Kidney epithelial cell (primary cell): ENCODE measurements at regions not wholly inside any gene's neighbourhood (a gene's known extent, or its start where the extent isn't known, plus 50 kb on each side); places are given as distances from the start of the nearest gene placed in this dataset.

ENCODE experiments used
- DNase-seq: peaks from one replicate; pipeline ENCODE4 v3.0.0-alpha.2; 2010; ENCODE audit warnings: low read depth
- H3K27me3 ChIP-seq: 2 replicates; pipeline ENCODE4 v1.6.0; 2011; ENCODE audit warnings: low read length; ENCODE audit not compliant: control insufficient read depth, insufficient read depth
- H3K36me3 ChIP-seq: 2 replicates; pipeline ENCODE4 v1.5.1; 2011; ENCODE audit warnings: low read length; ENCODE audit not compliant: control insufficient read depth, insufficient read depth
- H3K4me3 ChIP-seq: 2 replicates; pipeline ENCODE4 v1.5.1; 2011; ENCODE audit warnings: low read depth, mild to moderate bottlenecking, control low read depth, low read length
- TF ChIP-seq, protein P1 (sequence below): IDR thresholded peaks from 2 replicates; pipeline ENCODE4 v1.5.1; 2011; ENCODE audit warnings: mild to moderate bottlenecking, moderate library complexity, low read length, control low read depth, inconsistent platforms; ENCODE audit not compliant: insufficient read depth, poor library complexity, severe bottlenecking

DNA sequence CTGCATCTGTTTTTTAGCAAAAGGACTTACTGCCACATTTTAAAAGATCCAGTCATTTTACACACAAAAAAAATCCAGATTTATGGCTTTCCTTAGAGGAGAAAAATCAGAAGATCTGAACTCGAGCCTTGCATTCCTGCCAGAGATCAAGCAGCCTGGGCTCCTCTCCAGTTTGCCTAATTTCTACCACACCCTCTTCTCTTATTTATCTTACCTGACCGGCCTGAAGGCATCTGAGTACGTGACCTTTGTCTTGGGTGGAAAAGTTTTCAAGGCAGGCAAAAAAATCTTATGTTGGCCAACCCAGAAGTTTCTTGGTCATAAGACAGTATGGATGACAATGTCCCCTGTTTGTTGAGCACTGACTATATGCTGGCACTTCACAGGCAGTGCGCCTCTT lies 60.3 kb downstream of the CHRD start:
- TF ChIP-seq, protein P1, sequence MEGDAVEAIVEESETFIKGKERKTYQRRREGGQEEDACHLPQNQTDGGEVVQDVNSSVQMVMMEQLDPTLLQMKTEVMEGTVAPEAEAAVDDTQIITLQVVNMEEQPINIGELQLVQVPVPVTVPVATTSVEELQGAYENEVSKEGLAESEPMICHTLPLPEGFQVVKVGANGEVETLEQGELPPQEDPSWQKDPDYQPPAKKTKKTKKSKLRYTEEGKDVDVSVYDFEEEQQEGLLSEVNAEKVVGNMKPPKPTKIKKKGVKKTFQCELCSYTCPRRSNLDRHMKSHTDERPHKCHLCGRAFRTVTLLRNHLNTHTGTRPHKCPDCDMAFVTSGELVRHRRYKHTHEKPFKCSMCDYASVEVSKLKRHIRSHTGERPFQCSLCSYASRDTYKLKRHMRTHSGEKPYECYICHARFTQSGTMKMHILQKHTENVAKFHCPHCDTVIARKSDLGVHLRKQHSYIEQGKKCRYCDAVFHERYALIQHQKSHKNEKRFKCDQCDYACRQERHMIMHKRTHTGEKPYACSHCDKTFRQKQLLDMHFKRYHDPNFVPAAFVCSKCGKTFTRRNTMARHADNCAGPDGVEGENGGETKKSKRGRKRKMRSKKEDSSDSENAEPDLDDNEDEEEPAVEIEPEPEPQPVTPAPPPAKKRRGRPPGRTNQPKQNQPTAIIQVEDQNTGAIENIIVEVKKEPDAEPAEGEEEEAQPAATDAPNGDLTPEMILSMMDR: no peak
- no peak for DNase-seq
- Histone ChIP-seq H3K36me3 (no peaks in the 10 kb centered on the region), H3K4me3 (no peak overlapping the region), H3K27me3 (no peaks in the 10 kb centered on the region)

DNA sequence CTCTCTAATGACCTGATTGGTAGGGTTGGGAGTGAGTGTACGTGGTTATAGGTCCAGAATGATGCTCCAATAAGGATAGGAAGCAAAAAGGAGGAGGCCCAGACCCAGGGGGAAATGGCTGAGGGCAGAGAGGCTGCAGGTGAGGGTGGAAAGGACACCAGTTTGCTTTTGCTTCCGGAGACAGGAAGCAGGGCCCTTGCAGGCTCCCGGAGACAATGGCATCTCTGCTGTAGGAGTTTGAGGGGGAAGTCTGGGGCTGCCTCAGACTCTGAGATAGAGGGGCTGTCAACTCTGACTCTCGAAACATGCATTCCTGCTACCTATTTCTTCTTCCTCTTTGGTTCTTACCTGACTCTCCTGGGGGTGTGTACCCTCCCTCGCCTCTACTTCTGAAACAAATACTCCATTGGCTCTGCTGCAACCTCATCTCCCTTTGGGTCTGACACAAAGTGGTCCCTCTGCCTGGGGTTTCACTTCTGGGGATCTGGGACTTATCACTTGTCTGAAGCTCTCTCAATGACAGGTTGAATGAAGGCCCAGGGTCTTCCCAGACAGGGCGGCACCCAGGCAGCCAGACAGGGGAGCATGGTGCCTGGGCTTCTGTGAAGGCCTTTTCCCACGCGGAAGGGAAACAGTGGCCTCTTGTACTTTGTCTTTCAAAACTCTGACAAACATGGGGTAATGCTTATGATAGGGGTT lies 61.5 kb downstream of the CHRD start:
- no peaks in the 10 kb centered on the region for H3K36me3 ChIP-seq
- H3K27me3 ChIP-seq: no peaks in the 10 kb centered on the region
- TF ChIP-seq, protein P1: no peak
- DNase-seq: no peak
- no peak overlapping the region for H3K4me3 ChIP-seq

DNA sequence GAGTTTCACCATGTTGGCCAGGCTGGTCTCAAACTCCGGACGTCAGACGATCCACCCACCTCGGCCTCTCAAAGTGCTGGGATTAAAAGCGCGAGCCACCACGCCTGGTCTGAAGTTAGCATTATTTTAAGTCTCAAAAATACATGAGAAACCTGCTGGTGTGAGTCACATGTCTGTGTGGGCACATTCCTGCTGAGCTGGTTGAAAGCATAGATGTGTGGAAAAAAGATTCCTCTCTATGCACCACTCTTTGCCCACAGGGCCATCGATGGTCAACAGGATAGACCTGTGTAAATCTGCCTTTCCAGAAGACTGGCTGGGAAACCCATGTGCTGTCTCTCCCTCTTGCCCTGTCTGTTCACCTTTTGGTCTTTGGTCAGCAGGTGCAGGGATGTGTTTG lies 63.5 kb downstream of the CHRD start:
- H3K27me3 ChIP-seq: no peaks in the 10 kb centered on the region
- TF ChIP-seq, protein P1: no peak
- H3K36me3 ChIP-seq: no peaks in the 10 kb centered on the region
- no peak for DNase-seq
- no peak overlapping the region for H3K4me3 ChIP-seq

DNA sequence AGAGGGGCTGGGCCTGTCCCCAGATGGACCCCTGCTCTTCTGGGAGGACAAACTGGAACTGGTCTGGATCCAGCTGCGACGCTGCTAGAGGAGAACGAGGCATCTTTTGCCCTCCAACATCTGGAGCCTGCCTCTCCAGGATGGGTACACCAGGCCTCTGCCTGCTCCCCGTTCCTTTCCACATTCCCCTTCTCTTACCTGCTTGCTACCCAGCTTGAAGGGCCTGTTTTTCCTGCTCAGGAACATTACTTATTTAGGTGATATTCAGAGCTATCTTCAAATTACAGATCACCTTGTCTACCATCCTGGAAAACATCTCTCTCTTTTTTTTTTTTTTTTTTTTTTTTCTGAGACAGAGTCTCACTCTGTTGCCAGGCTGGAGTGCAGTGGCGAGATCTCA lies 64.0 kb downstream of the CHRD start:
- no peaks in the 10 kb centered on the region for H3K27me3 ChIP-seq
- H3K4me3 ChIP-seq: no peak overlapping the region
- H3K36me3 ChIP-seq: no peaks in the 10 kb centered on the region
- TF ChIP-seq, protein P1: no peak
- DNase-seq: no peak

DNA sequence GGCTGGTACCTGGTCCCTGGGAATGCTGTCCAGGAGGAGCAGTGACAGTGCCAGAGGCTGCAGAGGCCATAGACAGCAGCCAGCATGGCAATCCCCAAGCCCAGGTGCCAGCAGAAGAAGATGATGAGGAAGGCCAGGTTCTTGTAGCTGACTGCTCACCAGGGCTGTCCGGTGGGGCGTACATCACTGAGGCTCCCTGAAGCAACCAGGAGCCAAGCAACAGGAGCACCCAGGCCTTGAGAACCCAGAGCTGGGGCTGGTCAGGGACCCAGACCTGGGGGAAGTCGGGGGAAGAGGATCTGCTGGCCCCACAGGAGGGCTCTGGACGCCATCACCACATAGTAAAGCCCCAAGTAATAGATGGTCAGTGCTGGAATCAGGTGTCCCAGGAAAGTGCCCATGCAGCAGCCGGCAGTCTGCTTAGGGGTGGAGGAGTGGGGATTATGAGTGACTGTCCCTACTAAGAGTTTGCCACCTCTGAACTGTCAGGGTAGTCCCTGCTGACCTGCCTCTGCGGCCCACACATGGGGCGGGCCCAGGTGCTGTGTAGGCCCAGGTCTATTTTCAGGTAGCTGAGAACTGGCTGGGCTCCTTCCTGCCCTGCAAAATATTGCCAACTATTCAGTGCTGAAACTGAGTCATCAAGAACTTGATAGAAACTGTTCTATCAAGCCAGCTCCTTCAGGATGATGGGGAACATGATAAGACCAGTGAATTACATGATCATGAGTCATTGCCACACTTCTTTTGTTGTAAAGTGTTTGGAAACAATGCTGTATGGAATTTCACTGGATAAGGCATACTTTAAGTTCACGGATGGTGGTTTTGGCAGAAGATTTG lies 68.7 kb downstream of the CHRD start:
- TF ChIP-seq, protein P1: no peak

More for the DNA sequence above, 68.7 kb downstream of the CHRD start:
- peak; percentile 90 for DNase-seq
- Histone ChIP-seq H3K4me3 (no peak overlapping the region), H3K27me3 (no peaks in the 10 kb centered on the region), H3K36me3 (no peaks in the 10 kb centered on the region)
